ENCODE measurements at regions not wholly inside any gene's neighbourhood (a gene's known extent, or its start where the extent isn't known, plus 50 kb on each side); places are given as distances from the start of the nearest gene placed in this dataset.

GRCh38 chr1:29629401-29629800 lies 393.1 kb downstream of the PTPRU start:
- no peaks in the 10 kb centered on the region for H3K27me3 ChIP-seq (ENCODE audit: control insufficient read depth in 4 of 4, insufficient read depth in 4 of 4, low read length in 3 of 4)
- H3K27ac ChIP-seq (ENCODE audit: low read depth in 1 of 2, low read length in 2 of 2): no peak overlapping the region
- no peaks in the 10 kb centered on the region for H3K36me3 ChIP-seq (ENCODE audit: control insufficient read depth in 4 of 4, insufficient read depth in 3 of 4, low read depth in 1 of 4, low read length in 3 of 4)
- no peaks in the 10 kb centered on the region for H3K4me1 ChIP-seq (ENCODE audit: control insufficient read depth in 4 of 4, insufficient read depth in 4 of 4, low read length in 3 of 4)
- no peak overlapping the region for H3K4me3 ChIP-seq (ENCODE audit: low read depth in 1 of 3, low read length in 3 of 3)
- TF ChIP-seq EGR1 (IDR thresholded peaks at IDR 0.05; ENCODE audit: low read depth in 2 of 2): no peak
- no peak overlapping the region for H3K9ac ChIP-seq (ENCODE audit: low read depth in 1 of 2, low read length in 2 of 2)
- peaks cover 0 to 4% (median 0%) of the 10 kb centered on the region in 4 donors for H3K9me3 ChIP-seq (ENCODE audit: control insufficient read depth in 4 of 4, low read length in 3 of 4)
- WGBS: 57% methylated on average over 4 of the region's 4 CpGs
- DNase-seq (ENCODE audit: low spot score): peak; percentile 9

- Histone ChIP-seq H3K36me3 (ENCODE audit: control insufficient read depth in 4 of 4, insufficient read depth in 3 of 4, low read depth in 1 of 4, low read length in 3 of 4) (no peaks in the 10 kb centered on the region), H3K27ac (ENCODE audit: low read depth in 1 of 2, low read length in 2 of 2) (no peak overlapping the region), H3K9me3 (ENCODE audit: control insufficient read depth in 4 of 4, low read length in 3 of 4) (peaks cover 0 to 4% (median 0%) of the 10 kb centered on the region in 4 donors), H3K4me1 (ENCODE audit: control insufficient read depth in 4 of 4, insufficient read depth in 4 of 4, low read length in 3 of 4) (no peaks in the 10 kb centered on the region), H3K4me3 (ENCODE audit: low read depth in 1 of 3, low read length in 3 of 3) (no peak overlapping the region), H3K27me3 (ENCODE audit: control insufficient read depth in 4 of 4, insufficient read depth in 4 of 4, low read length in 3 of 4) (no peaks in the 10 kb centered on the region), H3K9ac (ENCODE audit: low read depth in 1 of 2, low read length in 2 of 2) (no peak overlapping the region)
- DNase-seq (ENCODE audit: low spot score): no peak
- WGBS: 89% methylated on average over 2 of the region's 2 CpGs
- TF ChIP-seq TAF1 (conservative IDR thresholded peaks at IDR 0.05) (no peak), JUND (IDR thresholded peaks at IDR 0.05) (no peak), REST (IDR thresholded peaks at IDR 0.05) (no peak)
These were observed 391.9 kb downstream of the PTPRU start for GRCh38 chr1:29628190-29628589.

- no peak for TF ChIP-seq MAX (IDR thresholded peaks at IDR 0.05)
- no peak for TF ChIP-seq RXRA (IDR thresholded peaks at IDR 0.05)
- TF ChIP-seq FOXA1 (IDR thresholded peaks at IDR 0.05): no peak
- TF ChIP-seq GABPA (IDR thresholded peaks at IDR 0.05 in 1 of 2, conservative IDR thresholded peaks at IDR 0.05 in 1 of 2): no peak
- TF ChIP-seq CTCF (IDR thresholded peaks at IDR 0.05; ENCODE audit: low read depth, low read length, missing input control): no peak
- TF ChIP-seq JUND (IDR thresholded peaks at IDR 0.05): no peak
- no peak for TF ChIP-seq FOXA2 (IDR thresholded peaks at IDR 0.05)
- no peak for TF ChIP-seq ATF3 (IDR thresholded peaks at IDR 0.05)
- TF ChIP-seq NR2F2 (IDR thresholded peaks at IDR 0.05): no peak
- TF ChIP-seq SP1 (IDR thresholded peaks at IDR 0.05): no peak
- Histone ChIP-seq H3K9me3 (ENCODE audit: control insufficient read depth in 4 of 4, low read length in 3 of 4) (peaks cover 0 to 4% (median 0%) of the 10 kb centered on the region in 4 donors), H3K4me3 (ENCODE audit: low read depth in 1 of 3, low read length in 3 of 3) (no peak overlapping the region), H3K27ac (ENCODE audit: low read depth in 1 of 2, low read length in 2 of 2) (no peak overlapping the region), H3K4me1 (ENCODE audit: control insufficient read depth in 4 of 4, insufficient read depth in 4 of 4, low read length in 3 of 4) (no peaks in the 10 kb centered on the region), H3K9ac (ENCODE audit: low read depth in 1 of 2, low read length in 2 of 2) (no peak overlapping the region), H3K36me3 (ENCODE audit: control insufficient read depth in 4 of 4, insufficient read depth in 3 of 4, low read depth in 1 of 4, low read length in 3 of 4) (no peaks in the 10 kb centered on the region), H3K27me3 (ENCODE audit: control insufficient read depth in 4 of 4, insufficient read depth in 4 of 4, low read length in 3 of 4) (no peaks in the 10 kb centered on the region)
- DNase-seq (ENCODE audit: low spot score): peak; percentile 4
- 73% methylated on average over 5 of the region's 5 CpGs for WGBS
These were observed 390.4 kb downstream of the PTPRU start for GRCh38 chr1:29626726-29627125.
